Tibial nerve (tissue), 4 donors: ENCODE measurements at regions not wholly inside any gene's neighbourhood (a gene's known extent, or its start where the extent isn't known, plus 50 kb on each side); places are given as distances from the start of the nearest gene placed in this dataset.

Experiments used
- CTCF ChIP-seq, 5 experiments: fragments of 200-600 bp in 3 of 5; fragments of 450-650 bp in 2 of 5; sonication (generic) in 3 of 5; IDR thresholded peaks; one replicate each; pipeline ENCODE4 v1.5.1; 2016 to 2019; ENCODE audit warnings: antibody characterized with exemption in 5 of 5, mild to moderate bottlenecking in 3 of 5, moderate library complexity in 2 of 5
- EP300 ChIP-seq, 2 donors: sonication (generic); formaldehyde crosslinking; IDR thresholded peaks; one replicate each; pipeline ENCODE4 v1.6.1; 2017; ENCODE audit warnings: antibody characterized with exemption in 2 of 2, mild to moderate bottlenecking in 1 of 2
- POLR2A ChIP-seq, 2 donors: fragments of 450-650 bp; IDR thresholded peaks; one replicate each; pipeline ENCODE4 v1.6.1; 2017; ENCODE audit warnings: antibody characterized with exemption in 2 of 2, mild to moderate bottlenecking in 2 of 2, moderate library complexity in 2 of 2

- no peak for TF ChIP-seq EP300 (IDR thresholded peaks at IDR 0.05)
- TF ChIP-seq CTCF (IDR thresholded peaks at IDR 0.05) = no peak
- TF ChIP-seq POLR2A (IDR thresholded peaks at IDR 0.05) = no peak
These were observed 190.1 kb downstream of the ACTL7B start for GRCh38 chr9:108665521-108666239.
